Calu3 (cell line): ENCODE measurements at regions not wholly inside any gene's neighbourhood (a gene's known extent, or its start where the extent isn't known, plus 50 kb on each side); places are given as distances from the start of the nearest gene placed in this dataset.

Source experiments
- BruUV-seq: library from RNA; stranded (reverse); fragments of 400-500 nt; replicated peaks from 2 replicates; lab custom pipeline; 2021; lab: Mats Ljungman, UMichigan
- CTCF ChIA-PET: fragments of 300-600 bp; sonication (Branson Sonifier 250); formaldehyde crosslinking; loops from one replicate; lab custom pipeline; 2022; ENCODE audit warnings: antibody characterized with exemption; lab: Charles Lee
- DNase-seq: peaks from one replicate; pipeline ENCODE4 v3.0.0; 2022
- H3K27ac Mint-ChIP-seq: one replicate; pipeline ENCODE4 v1.8.0; 2022; ENCODE audit warnings: mixed read lengths; ENCODE audit not compliant: unreplicated experiment
- H3K27me3 Mint-ChIP-seq: one replicate; pipeline ENCODE4 v1.8.0; 2022; ENCODE audit warnings: mixed read lengths; ENCODE audit not compliant: unreplicated experiment
- H3K36me3 Mint-ChIP-seq: one replicate; pipeline ENCODE4 v1.8.0; 2022; ENCODE audit warnings: mild to moderate bottlenecking, moderate library complexity, mixed read lengths; ENCODE audit not compliant: insufficient read depth, unreplicated experiment
- H3K4me1 Mint-ChIP-seq: one replicate; pipeline ENCODE4 v1.8.0; 2022; ENCODE audit warnings: mild to moderate bottlenecking, low read depth, mixed read lengths; ENCODE audit not compliant: unreplicated experiment
- H3K4me3 Mint-ChIP-seq: one replicate; pipeline ENCODE4 v1.8.0; 2022; ENCODE audit warnings: mild to moderate bottlenecking, low read depth, moderate library complexity, mixed read lengths; ENCODE audit not compliant: unreplicated experiment
- H3K9me3 Mint-ChIP-seq: one replicate; pipeline ENCODE4 v1.8.0; 2022; ENCODE audit warnings: low read depth, mixed read lengths; ENCODE audit not compliant: unreplicated experiment
- CTCF ChIP-seq: fragments of 200-600 bp; IDR thresholded peaks from one replicate; pipeline ENCODE4 v1.8.0; 2022; ENCODE audit warnings: antibody characterized with exemption; ENCODE audit not compliant: unreplicated experiment
- intact Hi-C: fragments of 100-400 bp; cut with micrococcal nuclease; formaldehyde crosslinking; loops from one replicate; pipeline ENCODE4 v1.10.0; 2022; ENCODE audit not compliant: unreplicated experiment

- no peak overlapping the region for H3K4me3 Mint-ChIP-seq
- CTCF ChIA-PET: no interaction called here
- peaks cover 2% of the 10 kb centered on the region for H3K9me3 Mint-ChIP-seq
- H3K27ac Mint-ChIP-seq: no peak overlapping the region
- H3K27me3 Mint-ChIP-seq: no peaks in the 10 kb centered on the region
- no peak for DNase-seq
- TF ChIP-seq CTCF: no peak
- no peaks in the 10 kb centered on the region for H3K36me3 Mint-ChIP-seq
- intact Hi-C loops: no loop called here
- no TSS peak for BruUV-seq
- H3K4me1 Mint-ChIP-seq: peaks cover 20% of the 10 kb centered on the region
Measured at GRCh38 chr1:219420913-219421312, 192.0 kb downstream of the ZC3H11B start.

- CTCF ChIA-PET: no interaction called here
Measured at GRCh38 chr1:219419860-219420259, 193.0 kb downstream of the ZC3H11B start.

GRCh38 chr1:219419065-219419464 lies 193.8 kb downstream of the ZC3H11B start:
- CTCF ChIA-PET: interaction anchor here (0.6 kb wide), 1 partner anchor 1188 kb away, joined by 8 read pairs; no protein-coding TSS in a partner anchor
- intact Hi-C loops: loop anchor here (10.0 kb wide), 2 partner anchors 214 to 396 kb away; no protein-coding TSS in a partner anchor
- BruUV-seq: no TSS peak
- Mint-ChIP-seq H3K36me3 (no peaks in the 10 kb centered on the region), H3K27me3 (no peaks in the 10 kb centered on the region), H3K4me3 (no peak overlapping the region), H3K27ac (no peak overlapping the region), H3K4me1 (peaks cover 20% of the 10 kb centered on the region), H3K9me3 (peaks cover 2% of the 10 kb centered on the region)
- TF ChIP-seq CTCF: no peak
- DNase-seq: no peak

More at GRCh38 chr1:219419860-219420259, 193.0 kb downstream of the ZC3H11B start:
- H3K27me3 Mint-ChIP-seq: no peaks in the 10 kb centered on the region
- H3K4me1 Mint-ChIP-seq: peaks cover 20% of the 10 kb centered on the region
- no peak overlapping the region for H3K4me3 Mint-ChIP-seq
- H3K27ac Mint-ChIP-seq: no peak overlapping the region
- H3K36me3 Mint-ChIP-seq: no peaks in the 10 kb centered on the region
- no TSS peak for BruUV-seq
- peak; percentile 7 for DNase-seq
- TF ChIP-seq CTCF: no peak
- H3K9me3 Mint-ChIP-seq: peaks cover 2% of the 10 kb centered on the region
- intact Hi-C loops: loop anchor here (10.0 kb wide), 2 partner anchors 215 to 395 kb away; no protein-coding TSS in a partner anchor

GRCh38 chr1:219417610-219418009 lies 195.3 kb downstream of the ZC3H11B start:
- no TSS peak for BruUV-seq

More at GRCh38 chr1:219417610-219418009, 195.3 kb downstream of the ZC3H11B start:
- CTCF ChIA-PET: no interaction called here
- Mint-ChIP-seq H3K4me3 (no peak overlapping the region), H3K9me3 (peaks cover 2% of the 10 kb centered on the region), H3K4me1 (peaks cover 20% of the 10 kb centered on the region), H3K27ac (no peak overlapping the region), H3K27me3 (no peaks in the 10 kb centered on the region), H3K36me3 (no peaks in the 10 kb centered on the region)
- TF ChIP-seq CTCF: no peak
- no peak for DNase-seq
- intact Hi-C loops: loop anchor here (2.0 to 10.0 kb wide), 3 partner anchors 213 to 1087 kb away; no protein-coding TSS in a partner anchor
